ENCODE measurements at regions not wholly inside any gene's neighbourhood (a gene's known extent, or its start where the extent isn't known, plus 50 kb on each side); places are given as distances from the start of the nearest gene placed in this dataset.

GRCh38 chr14:95014036-95014435 is 143.3 kb downstream of the DICER1 start:
- no peak overlapping the region for H3K9ac ChIP-seq (ENCODE audit: control insufficient read depth, extremely low read depth, insufficient read depth, low read length)
- H4K20me1 ChIP-seq (ENCODE audit: control insufficient read depth, extremely low read depth, insufficient read depth, low read length) = no peaks in the 10 kb centered on the region
- no peaks in the 10 kb centered on the region for H3K9me3 ChIP-seq (ENCODE audit: control insufficient read depth, low read depth, low read length)
- DNase-seq (ENCODE audit: low read depth, low spot score) = no peak
- H3K4me2 ChIP-seq (ENCODE audit: control insufficient read depth, extremely low read depth, insufficient read depth, low read depth, low read length) = no peak overlapping the region
- no peaks in the 10 kb centered on the region for H3K36me3 ChIP-seq (ENCODE audit: control insufficient read depth in 2 of 2, extremely low read depth in 1 of 2, insufficient read depth in 2 of 2, low read length in 2 of 2)
- no peaks in the 10 kb centered on the region for H3K27me3 ChIP-seq (ENCODE audit: control insufficient read depth, extremely low read depth, insufficient read depth, low read length)
- no peak for FAIRE-seq
- H3K9me1 ChIP-seq (ENCODE audit: control insufficient read depth, extremely low read depth, insufficient read depth, low read length) = no peaks in the 10 kb centered on the region
- no peak overlapping the region for H3K4me3 ChIP-seq (ENCODE audit: control insufficient read depth in 2 of 3, extremely low read depth in 1 of 3, insufficient read depth in 2 of 3, low read depth in 1 of 3, low read length in 3 of 3)
- no peak overlapping the region for H2AFZ ChIP-seq (ENCODE audit: control insufficient read depth, low read length)
- no peak overlapping the region for H3K27ac ChIP-seq (ENCODE audit: control insufficient read depth, insufficient read depth, low read length)
- dilution Hi-C loops (cut with MboI; ENCODE audit: extremely low pct_ligation_motif_present, low sequenced_read_pairs) = no loop called here
- no peaks in the 10 kb centered on the region for H3K4me1 ChIP-seq (ENCODE audit: control insufficient read depth, extremely low read depth, insufficient read depth, low read length)
- TF ChIP-seq EZH2 (IDR thresholded peaks at IDR 0.05; ENCODE audit: low read length) (no peak), CTCF (optimal IDR thresholded peaks at IDR 0.05 in 1 of 3, IDR thresholded peaks at IDR 0.05 in 1 of 3, conservative IDR thresholded peaks at IDR 0.05 in 1 of 3; ENCODE audit: extremely low read depth in 1 of 3, insufficient read depth in 2 of 3, low read length in 3 of 3) (no peak)
- H3K79me2 ChIP-seq (ENCODE audit: control insufficient read depth, insufficient read depth, low read length) = no peaks in the 10 kb centered on the region

GRCh38 chr14:95011445-95012006 is 145.8 kb downstream of the DICER1 start:
- no peaks in the 10 kb centered on the region for H3K9me3 ChIP-seq (ENCODE audit: control insufficient read depth, low read depth, low read length)
- no peaks in the 10 kb centered on the region for H3K79me2 ChIP-seq (ENCODE audit: control insufficient read depth, insufficient read depth, low read length)
- no peaks in the 10 kb centered on the region for H3K36me3 ChIP-seq (ENCODE audit: control insufficient read depth in 2 of 2, extremely low read depth in 1 of 2, insufficient read depth in 2 of 2, low read length in 2 of 2)
- no peak overlapping the region for H3K4me3 ChIP-seq (ENCODE audit: control insufficient read depth in 2 of 3, extremely low read depth in 1 of 3, insufficient read depth in 2 of 3, low read depth in 1 of 3, low read length in 3 of 3)
- no peaks in the 10 kb centered on the region for H4K20me1 ChIP-seq (ENCODE audit: control insufficient read depth, extremely low read depth, insufficient read depth, low read length)
- no peaks in the 10 kb centered on the region for H3K27me3 ChIP-seq (ENCODE audit: control insufficient read depth, extremely low read depth, insufficient read depth, low read length)
- no peaks in the 10 kb centered on the region for H3K4me1 ChIP-seq (ENCODE audit: control insufficient read depth, extremely low read depth, insufficient read depth, low read length)
- H2AFZ ChIP-seq (ENCODE audit: control insufficient read depth, low read length) = no peak overlapping the region
- no peak overlapping the region for H3K4me2 ChIP-seq (ENCODE audit: control insufficient read depth, extremely low read depth, insufficient read depth, low read depth, low read length)
- no peaks in the 10 kb centered on the region for H3K9me1 ChIP-seq (ENCODE audit: control insufficient read depth, extremely low read depth, insufficient read depth, low read length)
- no peak overlapping the region for H3K27ac ChIP-seq (ENCODE audit: control insufficient read depth, insufficient read depth, low read length)
- no peak for DNase-seq (ENCODE audit: low read depth, low spot score)
- dilution Hi-C loops (cut with MboI; ENCODE audit: extremely low pct_ligation_motif_present, low sequenced_read_pairs) = no loop called here
- no peak for TF ChIP-seq CTCF (optimal IDR thresholded peaks at IDR 0.05 in 1 of 3, IDR thresholded peaks at IDR 0.05 in 1 of 3, conservative IDR thresholded peaks at IDR 0.05 in 1 of 3; ENCODE audit: extremely low read depth in 1 of 3, insufficient read depth in 2 of 3, low read length in 3 of 3)
- TF ChIP-seq EZH2 (IDR thresholded peaks at IDR 0.05; ENCODE audit: low read length) = no peak
- no peak overlapping the region for H3K9ac ChIP-seq (ENCODE audit: control insufficient read depth, extremely low read depth, insufficient read depth, low read length)
- no peak for FAIRE-seq

Measured in keratinocyte (primary cell).